Mesothelial cell of epicardium (in vitro differentiated cells): ENCODE measurements at regions not wholly inside any gene's neighbourhood (a gene's known extent, or its start where the extent isn't known, plus 50 kb on each side); places are given as distances from the start of the nearest gene placed in this dataset.

Experiments
- DNase-seq, 2 experiments: peaks; one replicate each; pipeline ENCODE4 v3.0.0; 2021; ENCODE audit warnings: low spot score in 2 of 2; ENCODE audit not compliant: unreplicated experiment in 2 of 2
- H3K27ac Mint-ChIP-seq: 2 replicates; pipeline ENCODE4 v1.8.0; 2021; ENCODE audit warnings: mixed read lengths
- H3K27me3 Mint-ChIP-seq: 2 replicates; pipeline ENCODE4 v1.8.0; 2021; ENCODE audit warnings: low read depth, mixed read lengths
- H3K36me3 Mint-ChIP-seq: 2 replicates; pipeline ENCODE4 v1.8.0; 2021; ENCODE audit warnings: mixed read lengths
- H3K4me1 Mint-ChIP-seq: 2 replicates; pipeline ENCODE4 v1.8.0; 2021; ENCODE audit warnings: mixed read lengths
- H3K4me3 Mint-ChIP-seq: 2 replicates; pipeline ENCODE4 v1.8.0; 2021; ENCODE audit warnings: mild to moderate bottlenecking, moderate library complexity, mixed read lengths
- H3K9me3 Mint-ChIP-seq: 2 replicates; pipeline ENCODE4 v1.8.0; 2021; ENCODE audit warnings: mixed read lengths
- TF ChIP-seq, protein P1 (sequence below): fragments of 200-600 bp; sonication (generic); IDR thresholded peaks from one replicate; pipeline ENCODE4 v1.5.0; 2021; ENCODE audit warnings: antibody characterized with exemption; ENCODE audit not compliant: unreplicated experiment

DNA sequence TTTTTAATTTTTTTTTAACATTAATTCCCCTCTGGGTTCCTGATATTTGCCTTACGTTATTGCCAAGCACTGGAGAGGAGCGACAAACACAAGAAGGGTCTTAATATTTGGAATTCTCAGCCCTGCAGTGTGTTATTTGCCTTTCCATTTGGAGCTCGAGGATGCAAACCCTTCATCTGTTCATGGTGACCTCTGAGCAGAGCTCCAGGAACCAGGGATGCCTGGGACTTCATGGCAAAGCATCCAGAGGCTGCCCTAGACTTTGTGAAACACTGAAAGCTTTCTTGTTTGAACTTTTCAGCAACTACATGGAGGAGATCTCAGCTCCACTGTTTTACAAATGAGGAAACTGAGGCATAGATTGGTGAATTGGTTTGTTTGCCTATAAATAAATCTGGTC, 254.2 kb downstream of the CBLN1 start:
- TF ChIP-seq, protein P1, sequence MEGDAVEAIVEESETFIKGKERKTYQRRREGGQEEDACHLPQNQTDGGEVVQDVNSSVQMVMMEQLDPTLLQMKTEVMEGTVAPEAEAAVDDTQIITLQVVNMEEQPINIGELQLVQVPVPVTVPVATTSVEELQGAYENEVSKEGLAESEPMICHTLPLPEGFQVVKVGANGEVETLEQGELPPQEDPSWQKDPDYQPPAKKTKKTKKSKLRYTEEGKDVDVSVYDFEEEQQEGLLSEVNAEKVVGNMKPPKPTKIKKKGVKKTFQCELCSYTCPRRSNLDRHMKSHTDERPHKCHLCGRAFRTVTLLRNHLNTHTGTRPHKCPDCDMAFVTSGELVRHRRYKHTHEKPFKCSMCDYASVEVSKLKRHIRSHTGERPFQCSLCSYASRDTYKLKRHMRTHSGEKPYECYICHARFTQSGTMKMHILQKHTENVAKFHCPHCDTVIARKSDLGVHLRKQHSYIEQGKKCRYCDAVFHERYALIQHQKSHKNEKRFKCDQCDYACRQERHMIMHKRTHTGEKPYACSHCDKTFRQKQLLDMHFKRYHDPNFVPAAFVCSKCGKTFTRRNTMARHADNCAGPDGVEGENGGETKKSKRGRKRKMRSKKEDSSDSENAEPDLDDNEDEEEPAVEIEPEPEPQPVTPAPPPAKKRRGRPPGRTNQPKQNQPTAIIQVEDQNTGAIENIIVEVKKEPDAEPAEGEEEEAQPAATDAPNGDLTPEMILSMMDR: no peak
- Mint-ChIP-seq H3K36me3 (no peaks in the 10 kb centered on the region), H3K27ac (no peak overlapping the region), H3K4me1 (peaks cover 2% of the 10 kb centered on the region), H3K27me3 (peaks cover 25% of the 10 kb centered on the region), H3K9me3 (no peaks in the 10 kb centered on the region), H3K4me3 (no peak overlapping the region)
- DNase-seq: no peak

DNA sequence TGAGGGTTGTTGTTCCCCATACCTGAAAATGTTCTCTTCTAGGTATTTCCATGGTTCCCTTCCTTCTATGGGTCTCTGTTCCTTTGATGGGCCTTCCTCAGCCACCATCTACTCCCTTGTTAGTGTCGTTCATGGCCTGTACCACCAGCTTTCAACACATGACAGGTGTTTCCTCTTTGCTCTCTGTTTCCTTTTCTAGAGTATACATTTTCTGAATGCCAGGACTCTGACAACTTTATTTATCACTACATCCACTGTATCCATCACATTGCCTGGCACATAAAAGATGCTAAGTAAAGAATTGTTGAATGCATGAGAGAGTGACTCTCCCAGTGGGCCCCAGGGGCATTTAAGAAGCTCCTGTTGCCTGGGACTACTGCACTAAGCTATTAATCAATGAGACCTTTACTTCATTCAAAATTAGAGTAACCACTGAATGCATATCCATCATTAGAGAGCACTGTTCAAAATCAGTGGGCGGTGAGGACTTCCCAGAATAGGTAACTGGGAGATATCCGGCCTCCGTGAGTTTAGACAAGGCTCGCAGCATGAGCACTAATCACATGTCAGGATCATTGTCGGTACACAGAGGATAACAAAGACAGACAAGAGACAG, 255.0 kb downstream of the CBLN1 start:
- Mint-ChIP-seq H3K4me3 (no peak overlapping the region), H3K36me3 (no peaks in the 10 kb centered on the region), H3K27ac (no peak overlapping the region), H3K27me3 (peaks cover 31% of the 10 kb centered on the region), H3K4me1 (peaks cover 2% of the 10 kb centered on the region), H3K9me3 (no peaks in the 10 kb centered on the region)
- TF ChIP-seq, protein P1: no peak
- no peak for DNase-seq

DNA sequence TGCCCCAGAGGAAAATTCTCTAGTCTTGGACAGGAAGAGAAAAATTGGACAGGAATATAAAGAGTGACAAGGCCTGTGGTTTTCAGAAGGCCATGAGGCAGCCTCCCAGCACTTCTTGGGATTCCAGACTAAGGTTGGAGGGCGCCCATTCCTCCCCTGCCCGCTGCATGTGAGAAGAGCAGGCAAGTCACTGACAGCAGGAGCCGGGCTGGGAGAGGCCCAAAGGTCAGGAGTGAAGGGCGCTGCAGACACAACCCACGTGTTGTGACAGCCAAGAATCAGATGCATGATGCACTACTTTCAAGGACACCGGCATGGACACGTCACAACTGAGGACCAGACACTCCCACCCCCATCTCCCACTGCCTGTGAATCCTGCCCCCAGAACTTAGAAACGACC, 256.7 kb downstream of the CBLN1 start:
- no peak overlapping the region for H3K4me3 Mint-ChIP-seq
- TF ChIP-seq, protein P1: no peak
- DNase-seq: no peak
- H3K27ac Mint-ChIP-seq: no peak overlapping the region
- H3K27me3 Mint-ChIP-seq: peaks cover 42% of the 10 kb centered on the region
- H3K4me1 Mint-ChIP-seq: peaks cover 7% of the 10 kb centered on the region
- no peaks in the 10 kb centered on the region for H3K36me3 Mint-ChIP-seq
- H3K9me3 Mint-ChIP-seq: no peaks in the 10 kb centered on the region

DNA sequence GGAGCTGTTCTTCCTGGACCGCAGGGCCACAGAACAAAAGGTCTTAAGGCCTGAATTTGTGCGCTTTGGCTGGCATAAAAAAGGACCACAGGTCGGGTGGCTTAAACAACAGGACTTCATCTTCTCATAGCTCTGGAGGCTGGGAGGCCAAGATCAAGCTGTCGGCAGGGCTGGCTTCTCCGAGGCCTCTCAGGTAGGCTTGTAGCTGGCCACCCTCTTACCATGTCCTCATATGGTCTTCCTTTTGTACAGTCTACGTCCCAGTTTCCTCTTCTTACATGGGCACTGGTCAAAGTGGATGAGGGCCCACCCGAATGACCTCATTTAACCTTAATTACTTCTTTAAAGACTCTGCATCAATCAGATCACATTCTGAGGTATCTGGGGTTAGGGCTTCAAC, 257.6 kb downstream of the CBLN1 start:
- H3K9me3 Mint-ChIP-seq: no peaks in the 10 kb centered on the region
- no peak for DNase-seq
- peaks cover 12% of the 10 kb centered on the region for H3K4me1 Mint-ChIP-seq
- TF ChIP-seq, protein P1: no peak
- H3K4me3 Mint-ChIP-seq: no peak overlapping the region
- no peak overlapping the region for H3K27ac Mint-ChIP-seq
- no peaks in the 10 kb centered on the region for H3K36me3 Mint-ChIP-seq
- peaks cover 44% of the 10 kb centered on the region for H3K27me3 Mint-ChIP-seq

DNA sequence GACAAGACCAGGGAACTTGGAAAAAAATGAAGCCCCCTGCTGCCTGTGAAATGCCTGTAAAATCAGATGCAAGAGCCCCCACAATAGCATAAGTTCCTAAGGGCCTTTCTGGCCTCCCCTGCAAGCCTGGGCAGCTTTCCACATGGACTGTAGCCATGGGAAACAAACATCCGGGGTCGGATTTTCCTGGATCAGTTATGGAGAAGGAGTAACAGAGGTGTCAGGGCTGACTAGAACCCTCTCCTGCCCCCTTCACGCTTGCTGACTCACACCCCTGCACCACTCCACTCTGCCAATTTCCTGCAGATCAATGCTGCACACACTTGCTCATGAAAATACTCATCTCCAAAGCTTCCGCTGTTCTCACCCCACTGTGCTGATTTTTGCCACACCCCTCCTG, 258.6 kb downstream of the CBLN1 start:
- TF ChIP-seq, protein P1: no peak
- Mint-ChIP-seq H3K4me1 (peaks cover 12% of the 10 kb centered on the region), H3K27me3 (peaks cover 38% of the 10 kb centered on the region), H3K4me3 (no peak overlapping the region), H3K9me3 (no peaks in the 10 kb centered on the region), H3K27ac (no peak overlapping the region), H3K36me3 (no peaks in the 10 kb centered on the region)
- no peak for DNase-seq
